H9 (cell line): ENCODE measurements at regions not wholly inside any gene's neighbourhood (a gene's known extent, or its start where the extent isn't known, plus 50 kb on each side); places are given as distances from the start of the nearest gene placed in this dataset.

Source experiments
- DNase-seq: peaks from one replicate; pipeline ENCODE4 v3.0.0-alpha.2; 2017
- H2AFZ ChIP-seq: one replicate; pipeline ENCODE4 v1.6.1; 2013; ENCODE audit warnings: mild to moderate bottlenecking, low read length, control low read depth, moderate library complexity
- H2AK5ac ChIP-seq: 2 replicates; pipeline ENCODE4 v1.6.1; 2013; ENCODE audit warnings: low read length, control low read depth, mixed read lengths; ENCODE audit not compliant: insufficient read length
- H2BK120ac ChIP-seq: one replicate; pipeline ENCODE4 v1.6.1; 2013; ENCODE audit warnings: low read depth, mild to moderate bottlenecking, low read length, control low read depth, inconsistent platforms; ENCODE audit not compliant: poor library complexity, severe bottlenecking
- H2BK12ac ChIP-seq: 2 replicates; pipeline ENCODE4 v1.6.1; 2013; ENCODE audit warnings: low read length, control low read depth, mixed read lengths, low read depth; ENCODE audit not compliant: insufficient read length
- H2BK15ac ChIP-seq: 2 replicates; pipeline ENCODE4 v1.6.1; 2013; ENCODE audit warnings: low read depth, low read length, control low read depth
- H2BK20ac ChIP-seq: one replicate; pipeline ENCODE4 v1.6.1; 2013; ENCODE audit warnings: low read depth, mild to moderate bottlenecking, low read length, control low read depth, inconsistent platforms; ENCODE audit not compliant: poor library complexity, severe bottlenecking
- H2BK5ac ChIP-seq: 2 replicates; pipeline ENCODE4 v1.6.1; 2013; ENCODE audit warnings: low read length, control low read depth, mixed read lengths; ENCODE audit not compliant: insufficient read length
- H3K14ac ChIP-seq: 2 replicates; pipeline ENCODE4 v1.6.1; 2013; ENCODE audit warnings: low read length, control low read depth; ENCODE audit not compliant: insufficient read depth
- H3K18ac ChIP-seq: 2 replicates; pipeline ENCODE4 v1.6.1; 2013; ENCODE audit warnings: low read depth, mild to moderate bottlenecking, mixed read lengths, low read length, control low read depth; ENCODE audit not compliant: insufficient read length
- H3K23ac ChIP-seq: 2 replicates; pipeline ENCODE4 v1.6.1; 2013; ENCODE audit warnings: low read length, control low read depth, mixed read lengths, low read depth; ENCODE audit not compliant: insufficient read length
- H3K23me2 ChIP-seq: 2 replicates; pipeline ENCODE4 v1.6.1; 2013; ENCODE audit warnings: low read depth, mild to moderate bottlenecking, mixed read lengths, low read length, control low read depth; ENCODE audit not compliant: insufficient read length, poor library complexity, severe bottlenecking
- H3K27ac ChIP-seq: 2 replicates; pipeline ENCODE4 v1.5.1; 2013; ENCODE audit warnings: low read length, control low read depth, mixed read lengths, low read depth; ENCODE audit not compliant: insufficient read length
- H3K27me3 ChIP-seq: 2 replicates; pipeline ENCODE4 v1.6.1; 2013; ENCODE audit warnings: low read length, control low read depth, inconsistent platforms; ENCODE audit not compliant: insufficient read depth
- H3K4ac ChIP-seq: 2 replicates; pipeline ENCODE4 v1.6.1; 2013; ENCODE audit warnings: low read depth, mild to moderate bottlenecking, control low read depth, inconsistent platforms, low read length, moderate library complexity
- H3K4me1 ChIP-seq: 2 replicates; pipeline ENCODE4 v1.6.1; 2013; ENCODE audit warnings: low read length, control low read depth, inconsistent platforms; ENCODE audit not compliant: insufficient read depth
- H3K4me2 ChIP-seq: 2 replicates; pipeline ENCODE4 v1.6.1; 2013; ENCODE audit warnings: low read length, control low read depth, mixed read lengths; ENCODE audit not compliant: insufficient read length, insufficient read depth
- H3K56ac ChIP-seq: 2 replicates; pipeline ENCODE4 v1.6.1; 2013; ENCODE audit warnings: low read depth, mild to moderate bottlenecking, mixed read lengths, low read length, control low read depth; ENCODE audit not compliant: insufficient read length
- H3K79me1 ChIP-seq: 2 replicates; pipeline ENCODE4 v1.6.1; 2013; ENCODE audit warnings: low read depth, mild to moderate bottlenecking, moderate library complexity, low read length, control low read depth, inconsistent platforms; ENCODE audit not compliant: insufficient read depth, poor library complexity, severe bottlenecking
- H3K79me2 ChIP-seq: 2 replicates; pipeline ENCODE4 v1.6.1; 2013; ENCODE audit warnings: low read length, control low read depth, inconsistent platforms; ENCODE audit not compliant: insufficient read depth
- H3K9ac ChIP-seq: 2 replicates; pipeline ENCODE4 v1.6.1; 2013; ENCODE audit warnings: low read length, control low read depth, mixed read lengths; ENCODE audit not compliant: insufficient read length; ENCODE audit errors: extremely low read depth
- H3K9me3 ChIP-seq: one replicate; pipeline ENCODE4 v1.6.1; 2013; ENCODE audit warnings: low read depth, low read length, inconsistent platforms; ENCODE audit not compliant: control insufficient read depth
- H3T11ph ChIP-seq: one replicate; pipeline ENCODE4 v1.6.1; 2013; ENCODE audit warnings: mild to moderate bottlenecking, low read length, control low read depth, inconsistent platforms
- H4K20me1 ChIP-seq: one replicate; pipeline ENCODE4 v1.6.1; 2013; ENCODE audit not compliant: control insufficient read depth, insufficient read length, insufficient read depth
- H4K5ac ChIP-seq: 2 replicates; pipeline ENCODE4 v1.6.1; 2013; ENCODE audit warnings: low read depth, mild to moderate bottlenecking, mixed read lengths, low read length, control low read depth; ENCODE audit not compliant: insufficient read length
- H4K8ac ChIP-seq: replicated peaks from 2 replicates; pipeline ENCODE4 v1.6.1; 2013; ENCODE audit warnings: low read length, control low read depth, mixed read lengths, low read depth; ENCODE audit not compliant: insufficient read length
- H4K91ac ChIP-seq: 2 replicates; pipeline ENCODE4 v1.6.1; 2013; ENCODE audit warnings: low read depth, mild to moderate bottlenecking, moderate library complexity, mixed read lengths, low read length, control low read depth; ENCODE audit not compliant: insufficient read length
- H3K27ac Mint-ChIP-seq, 3 experiments: 2 replicates in 2 of 3; 3 replicates in 1 of 3; pipeline ENCODE4 v1.8.0; 2020 to 2021; ENCODE audit warnings: mixed read lengths in 3 of 3, mild to moderate bottlenecking in 1 of 3, moderate library complexity in 1 of 3
- H3K27me3 Mint-ChIP-seq: 2 replicates; pipeline ENCODE4 v1.8.0; 2021; ENCODE audit warnings: low read depth, mild to moderate bottlenecking, moderate library complexity, mixed read lengths
- H3K36me3 Mint-ChIP-seq, 3 experiments: 2 replicates in 2 of 3; 3 replicates in 1 of 3; pipeline ENCODE4 v1.8.0; 2020 to 2021; ENCODE audit warnings: low read depth in 3 of 3, mixed read lengths in 3 of 3; ENCODE audit not compliant: insufficient read depth in 1 of 3
- H3K4me1 Mint-ChIP-seq, 2 experiments: 2 replicates each; pipeline ENCODE4 v1.8.0; 2020; ENCODE audit warnings: mixed read lengths in 2 of 2
- H3K4me3 Mint-ChIP-seq, 2 experiments: 2 replicates in 1 of 2; 3 replicates in 1 of 2; pipeline ENCODE4 v1.8.0; 2020 to 2021; ENCODE audit warnings: mild to moderate bottlenecking in 2 of 2, mixed read lengths in 2 of 2, moderate library complexity in 1 of 2
- H3K9me3 Mint-ChIP-seq, 2 experiments: 2 replicates in 1 of 2; 3 replicates in 1 of 2; pipeline ENCODE4 v1.8.0; 2020; ENCODE audit warnings: mild to moderate bottlenecking in 2 of 2, mixed read lengths in 2 of 2, moderate library complexity in 1 of 2
- CTCF ChIP-seq: fragments of 200-600 bp; sonication (generic); conservative IDR thresholded peaks from 3 replicates; pipeline ENCODE4 v1.8.0; 2021; ENCODE audit warnings: antibody characterized with exemption, mild to moderate bottlenecking
- WGBS: extraction: QIAGEN DNeasy Blood & Tissue Kit; methylation state at CpG from one replicate; pipeline ENCODE4 v1.1.7; 2013; ENCODE audit warnings: missing lambda C conversion rate, low lambda C conversion rate, mixed read lengths; ENCODE audit not compliant: insufficient read length; ENCODE audit errors: extremely low coverage; 5-methylcytosine and 5-hydroxymethylcytosine counted together

GRCh38 chr15:38171973-38172372 is 80.7 kb upstream of the SPRED1 start:
- no peak overlapping the region for H2AK5ac ChIP-seq
- H3K4me1 Mint-ChIP-seq, result peaks cover 18 to 20% of the 10 kb centered on the region in 2 experiments
- peak overlapping the region in 1 of 3 experiments; percentile 92; a peak in 3 of 7 replicates for H3K27ac Mint-ChIP-seq
- no peak overlapping the region for H3K4ac ChIP-seq
- no peaks in the 10 kb centered on the region for H3K36me3 Mint-ChIP-seq
- H2AFZ ChIP-seq, result no peak overlapping the region
- no peak overlapping the region for H2BK120ac ChIP-seq
- no peak overlapping the region for H3K18ac ChIP-seq
- H2BK15ac ChIP-seq, result no peak overlapping the region
- no peaks in the 10 kb centered on the region for H3K79me2 ChIP-seq
- H3K23me2 ChIP-seq, result no peaks in the 10 kb centered on the region
- H4K91ac ChIP-seq, result no peak overlapping the region
- H3K56ac ChIP-seq, result no peak overlapping the region
- no peak overlapping the region for H2BK20ac ChIP-seq
- H3K9me3 ChIP-seq, result no peaks in the 10 kb centered on the region
- no peaks in the 10 kb centered on the region for H3K27me3 Mint-ChIP-seq
- no peak for DNase-seq
- H3T11ph ChIP-seq, result no peak overlapping the region
- WGBS, result no CpG with 5 or more reads among the region's 1 CpG
- no peak overlapping the region for H3K9ac ChIP-seq
- H3K4me1 ChIP-seq, result peaks cover 7% of the 10 kb centered on the region; the same call in 1 of the 2 replicates
- H3K4me2 ChIP-seq, result no peak overlapping the region
- no peaks in the 10 kb centered on the region for H4K20me1 ChIP-seq
- no peak overlapping the region for H4K8ac ChIP-seq
- TF ChIP-seq CTCF, result no peak
- H3K27me3 ChIP-seq, result no peaks in the 10 kb centered on the region
- no peak overlapping the region for H3K14ac ChIP-seq
- peaks cover 0 to 6% of the 10 kb centered on the region in 2 experiments; a peak in 3 of 5 replicates for H3K9me3 Mint-ChIP-seq
- no peak overlapping the region for H4K5ac ChIP-seq
- no peak overlapping the region for H3K4me3 Mint-ChIP-seq
- H2BK5ac ChIP-seq, result no peak overlapping the region
- H3K27ac ChIP-seq, result no peak overlapping the region
- no peak overlapping the region for H3K23ac ChIP-seq
- no peaks in the 10 kb centered on the region for H3K79me1 ChIP-seq
- no peak overlapping the region for H2BK12ac ChIP-seq
